A172 (cell line): ENCODE measurements at regions not wholly inside any gene's neighbourhood (a gene's known extent, or its start where the extent isn't known, plus 50 kb on each side); places are given as distances from the start of the nearest gene placed in this dataset.
"Not testable (repeated sequence)": the region's sequence is repeated elsewhere in the genome, so short reads cannot be mapped to it uniquely, and the experiment has no call there.

Source experiments
- DNase-seq: peaks from one replicate; pipeline ENCODE4 v3.0.0-alpha.2; 2015; ENCODE audit warnings: low spot score

DNA sequence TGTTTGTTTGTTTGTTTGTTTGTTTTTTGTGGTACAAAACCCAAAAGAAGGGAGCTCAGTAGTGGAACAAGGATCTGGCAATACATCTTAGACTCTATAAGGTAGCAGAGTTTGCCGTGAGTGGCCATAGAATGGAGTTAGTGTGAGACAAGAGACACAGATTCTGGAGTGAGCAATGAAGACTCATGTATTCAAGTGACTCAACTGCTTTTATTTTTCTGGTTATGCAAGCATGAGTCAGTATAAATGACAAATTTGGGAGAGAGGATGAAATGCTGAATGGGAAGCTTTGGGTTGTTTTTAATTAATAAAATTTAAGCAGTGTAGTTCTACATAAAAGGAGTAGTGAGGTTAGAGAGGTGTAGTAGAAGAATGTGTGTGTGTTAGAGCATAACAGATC is 143.6 kb upstream of the ANO5 start:
- DNase-seq: no peak

DNA sequence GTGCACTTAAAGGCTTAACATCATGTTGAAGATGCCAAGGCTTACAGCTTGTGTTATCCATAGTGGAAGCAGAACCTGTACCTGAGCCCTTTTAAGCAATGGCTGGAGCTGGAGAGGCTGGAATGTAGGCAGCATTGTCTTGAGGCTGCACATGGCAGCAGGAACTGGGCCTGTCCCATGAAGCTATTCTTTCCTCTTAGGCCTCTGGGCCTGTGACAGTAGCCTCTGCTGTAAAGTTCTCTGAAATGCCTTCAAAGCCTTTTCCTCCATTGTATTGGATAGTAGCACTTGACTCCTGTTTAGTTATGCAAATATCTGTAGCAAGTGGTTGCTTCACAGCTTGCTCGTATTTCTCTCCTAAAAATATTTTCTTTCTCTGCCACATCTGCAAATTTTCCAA is 127.4 kb upstream of the ANO5 start:
- DNase-seq: no peak

- no peak for DNase-seq
Observed at GRCh38 chr11:22069844-22070243, 123.0 kb upstream of the ANO5 start.

DNA sequence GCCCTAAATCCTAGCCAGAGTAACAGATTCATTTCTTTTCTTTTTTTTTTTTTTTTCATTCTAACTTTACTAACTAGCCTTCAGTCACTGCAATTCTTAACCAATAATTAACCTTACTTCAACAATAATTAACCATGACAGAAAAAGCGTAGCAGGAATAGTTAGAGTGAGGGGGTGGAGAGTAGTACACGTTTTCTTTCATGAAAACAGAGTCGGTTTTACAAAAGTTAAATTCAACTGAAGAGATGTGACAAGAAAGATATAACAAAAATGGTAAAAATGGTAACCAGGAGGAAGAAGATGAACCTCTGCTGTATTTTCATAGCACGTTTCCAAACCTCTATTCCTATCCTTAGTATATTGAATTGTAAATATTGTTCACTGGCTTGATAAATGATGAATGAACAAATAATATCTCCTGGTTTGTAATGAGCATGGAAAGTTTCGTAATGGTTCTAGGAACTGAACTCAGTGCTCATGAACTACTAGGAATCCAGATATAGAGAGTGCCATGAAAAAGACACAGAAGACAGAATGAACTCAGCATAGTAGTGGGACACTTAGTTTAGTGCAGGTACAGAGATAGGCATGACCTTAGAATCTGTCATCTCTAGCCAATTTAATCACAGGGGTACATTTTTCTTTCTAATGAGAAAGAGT is 116.5 kb upstream of the ANO5 start:
- DNase-seq: no peak

DNA sequence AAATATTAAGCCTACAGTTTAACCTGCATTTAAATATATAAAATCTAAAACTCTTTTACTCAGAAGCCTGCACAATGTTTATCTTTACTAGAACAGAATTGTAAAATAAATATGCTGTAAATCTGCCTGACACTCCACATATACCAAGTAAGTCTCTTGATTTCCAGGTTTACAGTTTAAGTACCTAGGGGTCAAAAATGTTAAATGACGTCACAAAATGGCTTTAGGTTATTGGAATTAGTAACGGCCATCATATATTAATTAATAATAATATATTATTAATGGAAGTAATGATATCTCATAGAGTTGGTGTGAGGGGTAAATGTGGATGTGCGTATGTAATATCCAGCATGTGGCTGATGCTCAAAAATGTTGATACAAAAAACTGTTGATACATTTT is 114.8 kb upstream of the ANO5 start:
- no peak for DNase-seq

GRCh38 chr11:22079133-22079872 is 113.6 kb upstream of the ANO5 start:
- DNase-seq: no peak

DNA sequence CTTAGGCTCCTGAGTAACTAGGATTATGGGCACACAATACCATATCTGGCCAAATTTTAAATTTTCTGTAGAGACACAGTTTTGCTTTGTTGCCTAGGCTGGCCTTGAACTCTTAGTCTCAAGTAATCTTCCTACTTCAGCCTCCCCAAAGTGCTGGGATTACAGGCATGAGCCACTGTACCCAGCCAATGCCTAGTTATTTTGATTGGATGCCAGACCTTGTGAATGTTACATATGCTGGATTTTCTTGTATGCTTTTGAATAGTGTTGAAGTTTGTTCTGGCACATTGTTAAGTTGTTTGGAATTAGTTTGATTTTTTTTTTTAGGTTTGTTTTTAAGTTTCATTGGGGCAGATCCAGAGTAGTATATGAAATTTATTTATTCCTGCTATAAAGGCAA is 110.7 kb upstream of the ANO5 start:
- no peak for DNase-seq

DNA sequence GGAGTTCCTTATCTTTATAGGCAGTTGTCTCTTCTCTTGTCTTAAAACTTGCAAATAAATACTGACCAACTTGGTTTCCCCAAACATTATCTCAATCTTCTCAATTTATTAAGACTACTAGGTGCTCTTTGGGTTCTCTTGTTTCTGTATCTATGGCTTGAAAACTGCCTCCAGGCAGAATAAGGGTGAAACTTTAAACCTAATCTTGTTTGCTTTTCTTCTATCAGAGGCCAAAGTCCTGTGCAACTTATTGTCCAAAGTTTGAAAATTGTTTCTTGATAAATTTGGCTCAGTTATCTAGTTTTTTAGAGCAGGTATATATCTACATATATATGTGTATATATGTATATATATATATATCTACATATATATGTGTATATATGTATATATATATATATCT is 110.1 kb upstream of the ANO5 start:
- DNase-seq: no peak

DNA sequence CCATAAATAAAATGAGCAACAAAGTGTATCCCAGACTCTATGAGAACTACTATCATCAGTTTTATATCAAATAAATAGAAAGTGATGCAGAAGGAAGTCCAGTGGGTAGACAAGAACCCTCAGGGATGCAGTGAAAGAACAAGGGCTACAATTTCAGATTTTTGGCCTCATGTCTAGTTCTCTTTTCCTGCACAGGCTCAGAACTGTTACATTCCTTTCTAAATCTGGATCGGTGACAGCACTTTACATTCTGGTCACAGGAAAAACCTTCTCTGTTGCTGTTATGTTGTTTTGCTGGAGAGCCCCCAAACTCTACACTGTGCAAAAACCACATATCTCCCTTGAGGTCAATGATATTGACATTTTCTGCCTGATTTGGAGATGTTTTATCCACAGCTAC is 108.8 kb upstream of the ANO5 start:
- DNase-seq: no peak

GRCh38 chr11:22084564-22084963 is 108.3 kb upstream of the ANO5 start:
- no peak for DNase-seq

- DNase-seq: no peak
Observed at GRCh38 chr11:22089609-22090008, 103.3 kb upstream of the ANO5 start.

DNA sequence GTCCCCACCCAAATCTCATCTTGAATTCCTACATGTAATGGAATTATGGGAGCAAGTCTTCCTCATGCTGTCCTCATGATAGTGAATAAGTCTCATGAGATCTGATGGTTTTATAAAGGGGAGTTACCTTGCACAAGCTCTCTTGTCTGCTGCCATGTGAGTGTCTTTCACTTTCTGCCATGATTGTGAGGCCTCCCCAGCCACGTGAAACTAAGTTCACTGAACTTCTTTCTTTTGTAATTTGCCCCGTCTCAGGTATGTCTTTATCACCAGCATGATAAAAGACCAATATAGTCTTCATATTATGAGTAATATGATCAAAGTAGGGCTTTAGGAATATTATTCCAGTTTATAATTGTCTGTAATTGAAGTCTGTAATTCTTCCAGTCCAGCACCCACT is 86.3 kb upstream of the ANO5 start:
- DNase-seq: no peak

GRCh38 chr11:22115470-22116029 is 77.3 kb upstream of the ANO5 start:
- DNase-seq: no peak

DNA sequence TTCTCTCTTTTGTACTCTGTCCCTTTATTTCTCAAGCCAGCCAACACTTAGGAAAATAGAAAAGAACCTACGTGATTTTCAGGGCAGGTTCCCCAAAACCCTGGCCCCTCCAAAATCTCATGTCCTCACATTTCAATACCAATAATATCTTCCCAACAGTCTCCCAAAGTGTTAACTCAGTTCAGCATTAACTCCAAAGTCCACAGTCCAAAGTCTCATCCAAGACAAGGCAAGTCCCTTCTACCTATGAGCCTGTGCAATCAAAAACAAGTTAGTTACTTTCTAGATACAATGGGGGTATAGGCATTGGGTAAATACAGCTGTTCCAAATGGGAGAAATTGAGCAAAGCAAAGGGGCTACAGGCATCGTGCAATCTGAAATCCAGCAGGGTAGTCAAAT is 64.9 kb upstream of the ANO5 start:
- not testable (repeated sequence) for DNase-seq

- DNase-seq: no peak
Observed at GRCh38 chr11:22130462-22131053, 62.3 kb upstream of the ANO5 start.

DNA sequence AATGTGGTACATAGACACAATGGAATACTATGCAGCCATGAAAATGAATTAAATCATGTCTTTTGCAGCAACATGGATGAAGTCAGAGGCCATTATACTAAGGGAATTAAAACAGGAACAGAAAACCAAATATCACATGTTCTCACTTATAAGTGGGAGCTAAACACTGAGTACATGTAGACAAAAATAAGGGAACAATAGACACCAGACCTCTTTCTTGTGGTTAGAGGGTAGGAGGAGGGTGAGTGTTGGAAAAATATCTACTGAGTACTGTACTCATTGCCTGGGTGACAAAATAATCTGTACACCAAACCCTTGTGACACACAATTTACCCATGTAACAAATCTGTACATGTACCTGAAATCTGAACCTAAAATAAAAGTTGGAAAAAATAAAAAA is 59.1 kb upstream of the ANO5 start:
- no peak for DNase-seq

DNA sequence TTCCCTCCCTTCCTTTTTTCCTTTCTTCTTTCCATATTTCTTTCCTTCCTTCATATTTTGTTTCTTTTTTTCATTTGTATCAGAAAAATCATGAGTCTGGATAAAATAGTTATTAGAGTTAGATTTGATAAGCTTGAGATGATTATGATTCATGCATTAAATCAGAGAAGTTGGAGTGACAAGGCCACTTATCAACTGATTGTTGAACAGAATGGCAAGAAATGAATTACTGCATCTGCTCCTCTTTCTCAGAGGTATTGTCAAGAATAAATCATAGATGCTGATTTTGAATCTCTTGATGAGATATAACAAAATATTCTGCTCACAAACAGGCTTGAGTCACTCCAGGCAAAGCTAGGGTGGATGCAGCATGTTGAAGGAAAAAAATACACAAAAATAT is 54.6 kb upstream of the ANO5 start:
- DNase-seq: no peak
